IMR-90 (cell line): ENCODE measurements at regions not wholly inside any gene's neighbourhood (a gene's known extent, or its start where the extent isn't known, plus 50 kb on each side); places are given as distances from the start of the nearest gene placed in this dataset.

ENCODE experiments used
- ATAC-seq: fragments of 200-7000 bp; cut with Tn5 transposase; 2 replicates; pipeline ENCODE4 v1.9.1; 2020; ENCODE audit warnings: low read depth, mild to moderate bottlenecking, moderate library complexity
- BruUV-seq: library from RNA; stranded (reverse); fragments of 400-500 nt; replicated peaks from 2 replicates; lab custom pipeline; 2021; lab: Mats Ljungman, UMichigan
- CTCF ChIA-PET: fragments of 300-600 bp; formaldehyde crosslinking; extraction: SDS; loops from one replicate; lab custom pipeline; 2021; ENCODE audit warnings: antibody characterized with exemption; lab: Yijun Ruan, JAX
- POLR2A ChIA-PET: fragments of 300-600 bp; sonication (Branson Sonifier 250); formaldehyde crosslinking; loops from one replicate; lab custom pipeline; 2022; ENCODE audit warnings: antibody characterized with exemption; ENCODE audit not compliant: unreplicated experiment; lab: Charles Lee
- DNase-seq: peaks from one replicate; pipeline ENCODE4 v3.0.0; 2013
- H2AFZ ChIP-seq: replicated peaks from 2 replicates; pipeline ENCODE3; 2013; ENCODE audit warnings: low read length, mild to moderate bottlenecking; ENCODE audit not compliant: poor library complexity
- H2AK5ac ChIP-seq: 2 replicates; pipeline ENCODE4 v1.6.1; 2013; ENCODE audit warnings: low read depth, low read length, inconsistent platforms
- H2AK9ac ChIP-seq: replicated peaks from 2 replicates; pipeline ENCODE3; 2013; ENCODE audit warnings: mild to moderate bottlenecking, low read depth, low read length, moderate library complexity; ENCODE audit not compliant: poor library complexity
- H2BK120ac ChIP-seq: 2 replicates; pipeline ENCODE4 v1.6.1; 2013; ENCODE audit warnings: low read depth, low read length, inconsistent platforms
- H2BK15ac ChIP-seq: 3 replicates; pipeline ENCODE4 v1.6.1; 2013; ENCODE audit warnings: low read depth, low read length, inconsistent platforms
- H2BK20ac ChIP-seq: 2 replicates; pipeline ENCODE4 v1.6.1; 2013; ENCODE audit warnings: low read depth, mild to moderate bottlenecking, inconsistent platforms, low read length, moderate library complexity
- H2BK5ac ChIP-seq: 2 replicates; pipeline ENCODE4 v1.6.1; 2013; ENCODE audit warnings: mild to moderate bottlenecking, low read depth, low read length, inconsistent platforms; ENCODE audit not compliant: poor library complexity, severe bottlenecking
- H3K14ac ChIP-seq: replicated peaks from 2 replicates; pipeline ENCODE4 v1.6.1; 2013; ENCODE audit warnings: low read depth, low read length, inconsistent platforms
- H3K18ac ChIP-seq: 2 replicates; pipeline ENCODE4 v1.6.1; 2013; ENCODE audit warnings: low read depth, low read length, control low read depth
- H3K23ac ChIP-seq: 2 replicates; pipeline ENCODE4 v1.6.1; 2013; ENCODE audit warnings: low read depth, low read length, inconsistent platforms
- H3K27ac ChIP-seq: 2 replicates; pipeline ENCODE4 v1.5.1; 2013; ENCODE audit warnings: mild to moderate bottlenecking, control low read depth, low read length; ENCODE audit not compliant: insufficient read depth
- H3K27me3 ChIP-seq: 2 replicates; pipeline ENCODE4 v1.6.1; 2013; ENCODE audit warnings: low read length; ENCODE audit not compliant: control insufficient read depth, insufficient read depth
- H3K36me3 ChIP-seq: 2 replicates; pipeline ENCODE4 v1.6.1; 2013; ENCODE audit warnings: low read length, mixed read lengths; ENCODE audit not compliant: control insufficient read depth, insufficient read depth
- H3K4ac ChIP-seq: 2 replicates; pipeline ENCODE4 v1.6.1; 2013; ENCODE audit warnings: low read depth, low read length, inconsistent platforms
- H3K4me1 ChIP-seq: 2 replicates; pipeline ENCODE4 v1.6.1; 2013; ENCODE audit warnings: low read length, mixed read lengths; ENCODE audit not compliant: control insufficient read depth, insufficient read depth
- H3K4me2 ChIP-seq: 2 replicates; pipeline ENCODE4 v1.6.1; 2013; ENCODE audit warnings: low read depth, mild to moderate bottlenecking, control low read depth, low read length, moderate library complexity
- H3K4me3 ChIP-seq: 2 replicates; pipeline ENCODE4 v1.5.1; 2013; ENCODE audit warnings: low read depth, mild to moderate bottlenecking, control low read depth, low read length, moderate library complexity; ENCODE audit not compliant: insufficient read depth
- H3K56ac ChIP-seq: 2 replicates; pipeline ENCODE4 v1.6.1; 2013; ENCODE audit warnings: low read length, inconsistent platforms; ENCODE audit not compliant: insufficient read depth; ENCODE audit errors: extremely low read depth
- H3K79me1 ChIP-seq, 2 experiments: 2 replicates each; pipeline ENCODE4 v1.6.1; 2013; ENCODE audit warnings: low read length in 2 of 2, inconsistent platforms in 1 of 2, low read depth in 1 of 2
- H3K9ac ChIP-seq: 2 replicates; pipeline ENCODE4 v1.6.1; 2013; ENCODE audit warnings: low read depth, low read length, control low read depth
- H3K9me1 ChIP-seq: 2 replicates; pipeline ENCODE4 v1.6.1; 2013; ENCODE audit warnings: low read length, inconsistent platforms; ENCODE audit not compliant: insufficient read depth
- H3K9me3 ChIP-seq: 2 replicates; pipeline ENCODE4 v1.6.1; 2013; ENCODE audit warnings: low read length; ENCODE audit not compliant: control insufficient read depth, insufficient read depth
- H4K20me1 ChIP-seq: 2 replicates; pipeline ENCODE4 v1.6.1; 2013; ENCODE audit warnings: low read length, inconsistent platforms; ENCODE audit not compliant: insufficient read depth
- H4K5ac ChIP-seq: 2 replicates; pipeline ENCODE4 v1.6.1; 2013; ENCODE audit warnings: mild to moderate bottlenecking, low read depth, low read length, control low read depth
- H4K8ac ChIP-seq, 2 experiments: 2 replicates each; pipeline ENCODE4 v1.6.1; 2013; ENCODE audit warnings: low read depth in 2 of 2, low read length in 2 of 2, control low read depth in 1 of 2, inconsistent platforms in 1 of 2
- H4K91ac ChIP-seq: 2 replicates; pipeline ENCODE4 v1.6.1; 2013; ENCODE audit warnings: low read depth, low read length, inconsistent platforms; ENCODE audit not compliant: insufficient read depth
- CEBPB ChIP-seq: IDR thresholded peaks from 2 replicates; pipeline ENCODE4 v1.6.1; 2012; ENCODE audit warnings: low read depth, low read length, improper control_type of control experiment
- CTCF ChIP-seq: conservative IDR thresholded peaks from 2 replicates; pipeline ENCODE4 v1.5.1; 2012; ENCODE audit warnings: mild to moderate bottlenecking, low read depth, low read length, improper control_type of control experiment
- ELK1 ChIP-seq: fragments of 150-350 bp; IDR thresholded peaks from 2 replicates; pipeline ENCODE4 v1.6.1; 2016; ENCODE audit warnings: low read depth, mild to moderate bottlenecking, low read length, moderate library complexity, borderline replicate concordance
- MAZ ChIP-seq: IDR thresholded peaks from 2 replicates; pipeline ENCODE4 v1.6.1; 2012; ENCODE audit warnings: low read depth, mild to moderate bottlenecking, low read length, improper control_type of control experiment, moderate library complexity, borderline replicate concordance
- NFE2L2 ChIP-seq: fragments of 150-350 bp; IDR thresholded peaks from 2 replicates; pipeline ENCODE4 v1.6.1; 2016; ENCODE audit warnings: low read depth, mild to moderate bottlenecking, low read length
- POLR2A ChIP-seq: IDR thresholded peaks from 2 replicates; pipeline ENCODE4 v1.6.1; 2012; ENCODE audit warnings: mild to moderate bottlenecking, low read depth, low read length
- RAD21 ChIP-seq: IDR thresholded peaks from 2 replicates; pipeline ENCODE4 v1.6.1; 2012; ENCODE audit warnings: low read length, improper control_type of control experiment
- SMC3 ChIP-seq: fragments of 150-350 bp; IDR thresholded peaks from 2 replicates; pipeline ENCODE4 v1.6.1; 2016; ENCODE audit warnings: low read depth, mild to moderate bottlenecking, antibody characterized with exemption, low read length, moderate library complexity
- USF2 ChIP-seq: fragments of 150-350 bp; IDR thresholded peaks from 2 replicates; pipeline ENCODE4 v1.6.1; 2017; ENCODE audit warnings: mild to moderate bottlenecking, antibody characterized with exemption, low read length, low read depth
- WGBS, 2 experiments: methylation state at CpG; one replicate each; pipeline versions ENCODE4 v1.1.5 to v1.1.7; 2013; ENCODE audit warnings: missing lambda C conversion rate in 2 of 2; ENCODE audit not compliant: insufficient read length in 1 of 2; ENCODE audit errors: extremely low coverage in 2 of 2; 5-methylcytosine and 5-hydroxymethylcytosine counted together
- dilution Hi-C: fragments of 300-500 bp; cut with HindIII; formaldehyde crosslinking; loops from one replicate; pipeline ENCODE4 v1.14.3; 2018; ENCODE audit warnings: low sequenced_read_pairs; ENCODE audit not compliant: unreplicated experiment
- in situ Hi-C: fragments of 300-500 bp; cut with MboI; formaldehyde crosslinking; loops from 3 replicates; pipeline ENCODE4 v1.14.3; 2019; ENCODE audit warnings: low sequenced_read_pairs, inconsistent platforms, mixed read lengths
- intact Hi-C: fragments of 100-400 bp; cut with micrococcal nuclease; formaldehyde crosslinking; loops from 2 replicates; pipeline ENCODE4 v1.10.0; 2022

- Histone ChIP-seq H3K27ac (no peak overlapping the region), H3K4ac (no peak overlapping the region), H3K56ac (no peak overlapping the region), H3K18ac (no peak overlapping the region), H3K14ac (no peak overlapping the region), H3K27me3 (no peaks in the 10 kb centered on the region), H3K9ac (no peak overlapping the region), H2AK5ac (no peak overlapping the region), H4K5ac (no peak overlapping the region), H2BK20ac (no peak overlapping the region), H3K4me3 (no peak overlapping the region), H3K4me1 (no peaks in the 10 kb centered on the region), H2BK5ac (no peak overlapping the region), H3K9me1 (no peaks in the 10 kb centered on the region), H4K8ac (no peak overlapping the region), H3K4me2 (no peak overlapping the region), H2AK9ac (no peak overlapping the region), H3K23ac (no peak overlapping the region), H4K91ac (no peak overlapping the region), H2AFZ (no peak overlapping the region), H3K79me1 (no peaks in the 10 kb centered on the region), H2BK15ac (no peak overlapping the region), H3K36me3 (no peaks in the 10 kb centered on the region), H2BK120ac (no peak overlapping the region), H4K20me1 (no peaks in the 10 kb centered on the region), H3K9me3 (peaks cover 15% of the 10 kb centered on the region)
- in situ Hi-C loops (no loop called here), dilution Hi-C loops (no loop called here), intact Hi-C loops (no loop called here)
- ChIA-PET CTCF (no interaction called here), POLR2A (no interaction called here)
- no TSS peak for BruUV-seq
- WGBS, 2 experiments = 33% methylated on average over 1 of the region's 8 CpGs; no CpG with 5 or more reads in 1 of the 2 experiments
- DNase-seq = no peak
- ATAC-seq = no peak
- no peak for TF ChIP-seq POLR2A
- no peak for TF ChIP-seq ELK1
- TF ChIP-seq USF2 = no peak
- no peak for TF ChIP-seq SMC3
- TF ChIP-seq MAZ = no peak
- TF ChIP-seq NFE2L2 = no peak
- TF ChIP-seq CEBPB = no peak
- TF ChIP-seq CTCF = no peak
- TF ChIP-seq RAD21 = no peak
Measured at GRCh38 chr5:3401635-3402034, 194.0 kb upstream of the IRX1 start.
